Mesodermal cell (in vitro differentiated cells): ENCODE measurements at regions not wholly inside any gene's neighbourhood (a gene's known extent, or its start where the extent isn't known, plus 50 kb on each side); places are given as distances from the start of the nearest gene placed in this dataset.

Experiments used
- H3K27ac ChIP-seq: 2 replicates; pipeline ENCODE4 v1.7.0; 2013; ENCODE audit warnings: mild to moderate bottlenecking, low read depth, low read length, moderate library complexity; ENCODE audit not compliant: severe bottlenecking
- H3K36me3 ChIP-seq: 2 replicates; pipeline ENCODE4 v1.7.1; 2013; ENCODE audit warnings: mild to moderate bottlenecking, low read length, moderate library complexity; ENCODE audit not compliant: control insufficient read depth, insufficient read depth
- H3K4me1 ChIP-seq: one replicate; pipeline ENCODE4 v1.7.1; 2013; ENCODE audit warnings: mild to moderate bottlenecking, low read length; ENCODE audit not compliant: insufficient read depth, control insufficient read depth, poor library complexity, severe bottlenecking
- H3K4me3 ChIP-seq: 2 replicates; pipeline ENCODE4 v1.7.0; 2013; ENCODE audit warnings: low read length, control low read depth, mild to moderate bottlenecking; ENCODE audit not compliant: insufficient read depth, poor library complexity, severe bottlenecking; ENCODE audit errors: extremely low read depth
- H3K9me3 ChIP-seq: 2 replicates; pipeline ENCODE4 v1.7.1; 2013; ENCODE audit warnings: mild to moderate bottlenecking, low read length, moderate library complexity; ENCODE audit not compliant: control insufficient read depth
- WGBS, 2 experiments: methylation state at CpG; one replicate each; pipeline ENCODE4 v1.1.5; 2013; ENCODE audit warnings: missing lambda C conversion rate in 2 of 2; ENCODE audit not compliant: insufficient coverage in 2 of 2; 5-methylcytosine and 5-hydroxymethylcytosine counted together

DNA sequence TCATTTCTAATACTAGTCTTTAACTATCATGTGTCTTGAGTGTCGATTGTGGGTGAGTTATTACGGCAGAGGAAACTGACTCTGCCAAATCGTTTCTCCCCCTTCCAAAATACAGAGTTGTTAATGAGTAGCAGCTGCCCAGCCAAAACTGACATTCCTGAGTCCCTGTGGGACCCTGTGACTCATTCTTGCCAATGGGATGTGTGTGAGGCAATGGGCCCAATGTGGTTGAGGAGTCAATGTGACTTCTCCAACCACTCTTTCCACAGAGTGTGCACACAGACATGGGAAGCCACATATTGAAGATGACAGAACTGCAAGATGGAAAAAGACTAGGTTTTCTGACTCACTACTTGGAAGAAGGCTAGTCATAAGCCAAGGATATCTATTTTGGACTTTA, 434.7 kb downstream of the DTWD2 start:
- no peak overlapping the region for H3K4me3 ChIP-seq
- H3K4me1 ChIP-seq, result no peaks in the 10 kb centered on the region
- no peaks in the 10 kb centered on the region for H3K36me3 ChIP-seq
- H3K9me3 ChIP-seq, result no peaks in the 10 kb centered on the region
- H3K27ac ChIP-seq, result no peak overlapping the region
- 80% methylated on average over 1 of the region's 3 CpGs; no CpG with 5 or more reads in 1 of the 2 experiments for WGBS, 2 experiments

DNA sequence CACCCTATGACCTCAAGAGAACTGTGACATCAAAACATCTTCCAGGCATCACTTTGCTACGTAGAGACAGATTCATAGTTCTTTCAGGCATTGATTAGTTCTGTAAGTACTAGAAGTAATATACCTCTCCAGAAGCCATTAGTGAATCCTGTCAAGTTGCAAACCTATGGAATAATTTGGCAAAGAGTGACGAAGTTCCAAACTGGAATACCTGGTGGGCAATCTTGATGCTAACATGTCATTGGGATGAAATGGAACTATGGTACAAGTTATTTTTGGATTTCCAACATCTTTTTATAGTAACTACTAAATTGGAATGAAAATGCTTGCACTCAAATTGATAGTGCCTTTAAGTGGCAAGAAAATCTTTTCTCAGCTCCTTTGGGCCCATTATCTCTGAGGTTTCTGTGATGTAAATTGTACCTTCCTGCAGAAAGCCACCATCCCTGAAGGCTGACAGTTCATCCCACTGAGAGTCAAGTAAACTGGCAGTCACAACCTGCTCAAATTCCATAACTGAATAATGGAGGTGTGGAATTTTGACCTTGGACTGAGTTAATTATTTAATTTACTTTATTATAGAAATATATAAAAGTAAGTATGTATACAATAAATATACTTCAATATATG, 435.5 kb downstream of the DTWD2 start:
- WGBS, 2 experiments, result no CpG with 5 or more reads among the region's 2 CpGs
- H3K9me3 ChIP-seq, result no peaks in the 10 kb centered on the region
- no peak overlapping the region for H3K27ac ChIP-seq
- H3K36me3 ChIP-seq, result no peaks in the 10 kb centered on the region
- H3K4me1 ChIP-seq, result no peaks in the 10 kb centered on the region
- H3K4me3 ChIP-seq, result no peak overlapping the region

DNA sequence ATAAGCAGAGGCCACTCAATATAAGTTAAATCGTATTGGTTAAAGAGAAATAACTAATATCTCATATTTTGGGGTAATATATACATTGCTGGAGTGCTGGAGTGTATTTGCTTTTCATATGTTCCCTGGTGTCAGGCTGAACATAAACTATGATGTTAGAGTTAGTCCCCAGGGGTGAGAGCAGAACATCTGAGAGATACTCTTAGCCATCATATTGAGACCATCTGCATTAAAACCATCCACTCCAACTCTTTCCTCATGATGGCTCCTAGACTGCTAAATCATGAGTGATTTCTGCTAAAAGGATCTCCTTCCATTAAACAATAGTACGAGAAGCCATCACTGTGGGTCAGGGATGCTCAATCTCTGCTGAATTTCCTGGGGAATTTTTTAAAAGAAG, 436.2 kb downstream of the DTWD2 start:
- Histone ChIP-seq H3K4me3 (no peak overlapping the region), H3K36me3 (no peaks in the 10 kb centered on the region), H3K9me3 (no peaks in the 10 kb centered on the region), H3K4me1 (no peaks in the 10 kb centered on the region), H3K27ac (no peak overlapping the region)
- no CpG with 5 or more reads among the region's 2 CpGs for WGBS, 2 experiments

DNA sequence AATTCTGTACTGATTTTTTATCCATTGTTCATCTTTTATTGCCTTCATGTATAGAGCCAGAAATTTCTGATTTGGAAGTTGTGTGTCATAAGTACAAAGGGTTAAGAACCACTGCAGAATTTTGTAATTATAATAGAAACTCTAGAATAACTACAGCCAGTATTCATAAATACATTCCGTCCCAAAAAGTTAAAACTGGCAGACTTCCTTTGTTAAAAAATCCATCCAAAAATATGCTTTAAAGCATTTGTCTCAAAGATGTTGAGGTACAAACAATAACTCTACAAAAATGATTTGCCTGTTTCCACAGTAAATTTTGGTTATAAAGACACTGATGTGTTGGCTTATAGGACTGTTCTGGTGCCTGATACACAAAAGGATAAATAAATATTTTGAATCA, 436.6 kb downstream of the DTWD2 start:
- H3K9me3 ChIP-seq, result no peaks in the 10 kb centered on the region

DNA sequence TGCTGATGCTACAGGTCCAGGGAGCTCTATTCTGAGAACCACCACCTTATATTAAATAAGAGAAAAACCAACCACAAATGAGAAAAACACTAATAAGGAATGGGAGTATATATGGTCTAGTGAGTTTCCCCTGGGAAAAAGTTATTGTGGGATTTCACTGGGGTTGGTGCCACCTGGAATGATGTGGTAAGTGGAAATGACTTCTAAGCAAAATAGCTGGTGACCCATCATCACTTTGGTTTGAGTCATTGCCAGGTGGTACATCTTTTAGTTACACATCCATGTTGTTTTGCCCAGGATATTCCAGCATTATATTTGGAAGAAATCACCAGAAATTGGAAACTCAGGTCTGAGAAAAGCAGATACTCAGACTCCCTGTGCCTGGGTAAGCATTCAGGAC, 437.3 kb downstream of the DTWD2 start:
- H3K9me3 ChIP-seq, result no peaks in the 10 kb centered on the region
- H3K36me3 ChIP-seq, result no peaks in the 10 kb centered on the region
- no peak overlapping the region for H3K4me3 ChIP-seq
- no peak overlapping the region for H3K27ac ChIP-seq
- no peaks in the 10 kb centered on the region for H3K4me1 ChIP-seq

More for the DNA sequence above, 436.6 kb downstream of the DTWD2 start:
- no CpG with 5 or more reads among the region's 1 CpG for WGBS, 2 experiments
- Histone ChIP-seq H3K27ac (no peak overlapping the region), H3K4me3 (no peak overlapping the region), H3K36me3 (no peaks in the 10 kb centered on the region), H3K4me1 (no peaks in the 10 kb centered on the region)

DNA sequence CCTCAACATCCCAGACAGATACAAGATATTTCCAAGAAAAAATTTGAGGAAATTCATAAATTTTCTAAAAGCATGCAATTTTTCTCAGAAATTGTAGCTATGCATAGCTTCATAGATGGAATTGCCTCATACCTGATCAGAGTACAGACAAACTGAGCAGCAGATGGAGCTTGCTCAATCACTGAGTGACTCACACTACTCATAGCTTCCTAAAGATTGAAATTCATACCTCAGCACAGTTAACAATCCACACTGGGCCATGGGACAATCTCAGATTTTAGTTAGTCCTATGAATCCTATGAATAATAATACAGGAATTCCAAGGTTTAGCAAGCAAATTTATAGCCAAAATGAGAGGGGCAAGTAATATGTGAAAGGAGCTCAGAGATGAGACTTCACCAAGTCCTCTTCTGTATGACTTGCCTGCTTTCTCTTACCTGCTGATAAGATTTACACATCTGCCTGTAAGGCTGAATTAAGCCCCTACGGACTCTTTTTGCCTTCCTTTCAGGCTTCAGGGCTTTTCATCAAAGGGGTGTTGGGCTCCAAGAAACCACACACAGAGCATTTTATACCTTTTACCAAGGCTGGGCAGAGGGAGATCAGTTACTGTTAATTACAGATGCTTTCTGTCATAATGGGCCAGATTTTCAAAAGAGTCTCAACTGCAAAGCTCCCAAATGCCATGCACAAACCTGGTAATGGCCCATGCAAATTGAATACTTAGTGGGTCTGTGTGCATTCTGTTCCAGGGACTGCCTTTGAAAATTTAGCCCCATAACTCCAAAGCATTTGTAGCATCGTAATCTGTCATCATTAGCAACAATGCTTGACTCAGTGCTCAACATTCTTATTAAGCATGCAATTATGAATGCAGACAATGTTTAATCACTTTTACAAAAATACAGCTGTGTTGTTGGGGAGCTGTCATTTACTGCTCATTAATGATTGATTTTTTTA, 439.3 kb downstream of the DTWD2 start:
- Histone ChIP-seq H3K36me3 (no peaks in the 10 kb centered on the region), H3K27ac (no peak overlapping the region), H3K9me3 (no peaks in the 10 kb centered on the region), H3K4me3 (no peak overlapping the region), H3K4me1 (no peaks in the 10 kb centered on the region)
- 70 to 75% methylated on average over 1 of the region's 2 CpGs for WGBS, 2 experiments

DNA sequence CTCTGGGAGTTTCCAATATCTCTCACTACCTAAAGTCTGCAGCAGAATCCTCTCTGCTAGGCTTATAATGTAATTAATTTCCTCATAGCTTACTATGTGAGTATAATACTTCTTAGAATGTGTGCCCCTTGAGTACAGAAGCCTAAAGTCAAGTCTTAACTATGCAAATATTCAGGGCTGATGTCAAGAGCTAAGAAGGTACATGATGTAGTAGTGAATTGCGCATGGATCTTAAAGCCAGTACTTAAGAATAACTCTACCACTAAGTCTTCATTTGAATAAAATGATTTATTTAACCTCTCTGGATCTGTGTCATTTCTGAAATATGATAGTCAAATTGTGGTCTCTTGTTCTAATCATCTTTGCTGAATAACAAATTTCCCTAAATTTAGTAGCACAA, 442.9 kb downstream of the DTWD2 start:
- Histone ChIP-seq H3K4me3 (no peak overlapping the region), H3K36me3 (no peaks in the 10 kb centered on the region), H3K4me1 (no peaks in the 10 kb centered on the region), H3K9me3 (no peaks in the 10 kb centered on the region), H3K27ac (no peak overlapping the region)
- no CpG with 5 or more reads among the region's 1 CpG for WGBS, 2 experiments

DNA sequence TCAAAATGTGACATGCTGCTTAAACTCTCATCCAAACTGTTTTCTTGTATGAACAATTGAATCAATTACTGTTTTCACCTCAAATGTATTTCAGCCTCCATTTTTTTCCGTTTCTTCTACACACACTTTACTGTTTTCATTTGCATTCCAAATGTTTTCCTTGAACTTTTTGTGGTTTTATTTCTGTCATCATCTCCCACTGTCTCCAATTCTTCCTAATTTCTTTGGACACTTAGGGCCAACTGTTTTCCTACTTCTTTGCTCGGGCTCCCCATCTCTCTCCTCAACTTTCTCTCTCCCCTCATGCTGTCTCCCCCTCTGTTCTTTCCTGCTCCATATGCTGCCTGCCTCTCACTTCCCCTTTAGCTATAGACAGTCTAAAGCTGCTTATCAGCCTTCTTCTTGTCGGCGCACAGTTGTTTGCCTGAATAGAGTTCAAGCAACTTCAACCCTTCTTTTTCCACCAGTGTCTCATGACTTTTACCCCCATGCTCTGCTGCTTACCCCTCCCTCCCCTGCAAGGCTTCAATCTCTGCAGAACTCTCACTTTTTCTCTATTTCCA, 443.4 kb downstream of the DTWD2 start:
- no peaks in the 10 kb centered on the region for H3K36me3 ChIP-seq
- H3K27ac ChIP-seq, result no peak overlapping the region
- no peaks in the 10 kb centered on the region for H3K9me3 ChIP-seq
- no peaks in the 10 kb centered on the region for H3K4me1 ChIP-seq
- H3K4me3 ChIP-seq, result no peak overlapping the region
- 78 to 92% methylated on average over 4 of the region's 4 CpGs for WGBS, 2 experiments

DNA sequence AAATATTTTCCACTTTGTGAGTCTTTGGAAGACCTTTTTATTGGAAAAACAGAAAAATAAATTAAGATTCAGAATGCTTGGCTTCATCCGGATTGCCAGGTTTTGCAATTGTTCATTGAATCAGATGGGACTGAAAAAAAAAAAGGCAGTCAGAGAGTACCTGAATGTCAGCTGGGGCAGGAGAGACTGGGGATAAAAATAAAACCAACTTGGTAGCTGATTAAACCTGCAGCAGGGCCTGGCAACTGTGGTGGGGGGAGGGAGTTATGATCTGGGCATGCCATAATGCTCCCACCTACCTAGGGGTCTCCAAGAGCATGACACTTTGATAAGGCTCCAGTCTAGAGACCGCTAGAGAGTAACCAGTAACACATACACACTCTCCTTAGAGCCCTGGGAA, 454.4 kb downstream of the DTWD2 start:
- Histone ChIP-seq H3K4me1 (no peaks in the 10 kb centered on the region), H3K4me3 (no peak overlapping the region), H3K27ac (no peak overlapping the region), H3K9me3 (no peaks in the 10 kb centered on the region), H3K36me3 (no peaks in the 10 kb centered on the region)
- 85 to 91% methylated on average over 2 of the region's 2 CpGs for WGBS, 2 experiments

DNA sequence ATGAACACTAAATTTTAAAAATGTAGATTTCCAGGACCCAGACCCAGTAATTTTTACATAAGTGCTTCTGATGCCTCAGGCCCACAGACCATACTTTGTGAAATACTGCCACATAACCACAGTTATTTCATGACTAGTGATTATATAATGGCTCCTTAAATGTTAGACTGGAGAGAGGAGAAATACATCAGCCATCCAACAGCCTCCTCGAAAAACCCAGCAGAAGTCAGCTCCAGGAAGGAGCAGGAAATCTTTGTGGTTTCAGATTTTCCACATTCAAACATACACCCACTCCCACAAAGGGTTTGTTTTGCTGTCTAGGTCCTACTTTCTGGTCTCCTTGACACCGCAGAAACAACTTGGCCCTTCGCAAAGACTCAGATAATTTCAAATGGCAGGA, 455.2 kb downstream of the DTWD2 start:
- Histone ChIP-seq H3K9me3 (no peaks in the 10 kb centered on the region), H3K4me3 (no peak overlapping the region), H3K4me1 (no peaks in the 10 kb centered on the region), H3K27ac (no peak overlapping the region), H3K36me3 (no peaks in the 10 kb centered on the region)
- 100% methylated on average over 2 of the region's 3 CpGs; no CpG with 5 or more reads in 1 of the 2 experiments for WGBS, 2 experiments

DNA sequence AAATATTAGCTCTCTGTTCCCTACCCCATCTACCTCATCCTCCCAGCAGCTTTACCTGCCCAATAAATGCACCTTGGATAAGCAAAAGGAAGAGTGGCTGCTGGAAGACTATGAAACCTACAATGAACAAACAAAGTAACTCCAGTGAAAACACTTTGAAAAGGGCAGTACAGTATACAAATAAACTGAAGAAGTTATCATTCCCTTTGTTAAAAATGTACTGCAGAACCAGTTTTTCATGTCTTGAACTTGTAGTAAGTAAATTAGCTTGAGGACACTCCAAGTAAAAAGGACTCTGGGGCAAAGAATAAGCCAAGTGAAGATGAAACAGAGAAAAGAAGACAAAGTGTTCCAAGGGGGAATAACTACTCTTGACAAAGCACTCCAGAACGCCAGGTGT, 457.1 kb downstream of the DTWD2 start:
- H3K4me3 ChIP-seq, result no peak overlapping the region
- WGBS, 2 experiments, result 67% methylated on average over 1 of the region's 1 CpG; no CpG with 5 or more reads in 1 of the 2 experiments
- no peaks in the 10 kb centered on the region for H3K36me3 ChIP-seq
- H3K27ac ChIP-seq, result no peak overlapping the region
- H3K4me1 ChIP-seq, result no peaks in the 10 kb centered on the region
- H3K9me3 ChIP-seq, result no peaks in the 10 kb centered on the region
